ENCODE measurements at regions not wholly inside any gene's neighbourhood (a gene's known extent, or its start where the extent isn't known, plus 50 kb on each side); places are given as distances from the start of the nearest gene placed in this dataset.
"Not testable (repeated sequence)": the region's sequence is repeated elsewhere in the genome, so short reads cannot be mapped to it uniquely, and the experiment has no call there.

DNA sequence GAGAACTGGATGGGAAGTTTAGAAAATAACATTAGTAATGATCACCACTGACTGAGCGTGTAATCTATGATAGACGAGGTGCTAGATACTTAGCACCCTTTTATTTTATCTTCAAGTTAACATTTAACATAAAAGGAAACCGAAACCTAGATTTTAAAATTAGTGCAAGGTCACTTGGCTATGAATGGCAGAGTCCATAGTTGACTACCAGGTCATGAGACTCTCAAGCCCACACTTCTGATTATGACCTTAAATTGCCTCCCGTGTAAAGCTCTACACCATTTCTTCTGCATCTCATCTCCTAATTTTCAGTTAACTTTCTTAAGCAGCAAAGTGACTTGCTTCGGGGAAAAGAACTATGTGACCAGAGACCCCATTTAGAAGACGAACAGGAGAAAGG, 266.5 kb upstream of the NBPF12 start:
- TF ChIP-seq, protein P1, sequence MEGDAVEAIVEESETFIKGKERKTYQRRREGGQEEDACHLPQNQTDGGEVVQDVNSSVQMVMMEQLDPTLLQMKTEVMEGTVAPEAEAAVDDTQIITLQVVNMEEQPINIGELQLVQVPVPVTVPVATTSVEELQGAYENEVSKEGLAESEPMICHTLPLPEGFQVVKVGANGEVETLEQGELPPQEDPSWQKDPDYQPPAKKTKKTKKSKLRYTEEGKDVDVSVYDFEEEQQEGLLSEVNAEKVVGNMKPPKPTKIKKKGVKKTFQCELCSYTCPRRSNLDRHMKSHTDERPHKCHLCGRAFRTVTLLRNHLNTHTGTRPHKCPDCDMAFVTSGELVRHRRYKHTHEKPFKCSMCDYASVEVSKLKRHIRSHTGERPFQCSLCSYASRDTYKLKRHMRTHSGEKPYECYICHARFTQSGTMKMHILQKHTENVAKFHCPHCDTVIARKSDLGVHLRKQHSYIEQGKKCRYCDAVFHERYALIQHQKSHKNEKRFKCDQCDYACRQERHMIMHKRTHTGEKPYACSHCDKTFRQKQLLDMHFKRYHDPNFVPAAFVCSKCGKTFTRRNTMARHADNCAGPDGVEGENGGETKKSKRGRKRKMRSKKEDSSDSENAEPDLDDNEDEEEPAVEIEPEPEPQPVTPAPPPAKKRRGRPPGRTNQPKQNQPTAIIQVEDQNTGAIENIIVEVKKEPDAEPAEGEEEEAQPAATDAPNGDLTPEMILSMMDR (IDR thresholded peaks at IDR 0.05): not testable (repeated sequence)
- not testable (repeated sequence) for TF ChIP-seq EZH2 (IDR thresholded peaks at IDR 0.05; ENCODE audit: borderline replicate concordance, insufficient read depth, low read depth, low read length, poor library complexity, severe bottlenecking)

All from B cell (primary cell).